Stomach (tissue), 4 donors: ENCODE measurements at regions not wholly inside any gene's neighbourhood (a gene's known extent, or its start where the extent isn't known, plus 50 kb on each side); places are given as distances from the start of the nearest gene placed in this dataset.

ENCODE experiments used
- EP300 ChIP-seq: sonication (generic); formaldehyde crosslinking; IDR thresholded peaks from one replicate; pipeline ENCODE4 v1.6.1; 2017; ENCODE audit warnings: antibody characterized with exemption
- POLR2A ChIP-seq, 4 donors: fragments of 450-650 bp; IDR thresholded peaks; one replicate each; pipeline ENCODE4 v1.6.1; 2016; ENCODE audit warnings: antibody characterized with exemption in 4 of 4, control low read depth in 2 of 4, mild to moderate bottlenecking in 1 of 4, moderate library complexity in 1 of 4

GRCh38 chr6:40028449-40028848 lies 94.2 kb upstream of the MOCS1 start:
- no peak for TF ChIP-seq POLR2A (IDR thresholded peaks at IDR 0.05)
- no peak for TF ChIP-seq EP300
